HG02571 (cell line): ENCODE measurements at regions not wholly inside any gene's neighbourhood (a gene's known extent, or its start where the extent isn't known, plus 50 kb on each side); places are given as distances from the start of the nearest gene placed in this dataset.
A peak's percentile ranks its signal among the peaks of the same experiment; 100 is the strongest.

Experiments
- ATAC-seq: cut with Tn5 transposase; IDR thresholded peaks from one replicate; pipeline ENCODE4 v1.9.1; 2021; ENCODE audit warnings: mild to moderate bottlenecking, moderate library complexity; ENCODE audit not compliant: unreplicated experiment

DNA sequence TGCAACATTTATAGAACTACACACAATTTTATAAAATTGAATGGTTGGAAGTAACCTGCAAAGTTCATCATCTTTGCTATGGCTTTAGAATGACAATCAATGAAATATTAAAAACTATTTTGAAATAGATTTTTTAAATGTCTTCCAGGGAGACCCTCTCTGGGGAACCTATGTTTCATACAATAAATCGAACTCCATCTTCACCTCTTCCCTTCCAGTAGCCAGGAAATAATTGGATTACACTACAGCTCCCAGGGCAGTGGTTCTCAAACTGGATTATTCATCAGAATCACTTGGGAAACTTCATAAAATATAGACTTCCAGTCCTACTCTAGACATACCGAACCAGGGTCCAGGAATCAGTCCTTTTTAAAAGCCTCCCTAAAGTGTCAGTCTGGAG is 328.4 kb downstream of the DUSP6 start:
- no peak for ATAC-seq

GRCh38 chr12:89020689-89021088 is 331.6 kb downstream of the DUSP6 start:
- ATAC-seq, result no peak

GRCh38 chr12:89020121-89020480 is 332.2 kb downstream of the DUSP6 start:
- ATAC-seq, result no peak

DNA sequence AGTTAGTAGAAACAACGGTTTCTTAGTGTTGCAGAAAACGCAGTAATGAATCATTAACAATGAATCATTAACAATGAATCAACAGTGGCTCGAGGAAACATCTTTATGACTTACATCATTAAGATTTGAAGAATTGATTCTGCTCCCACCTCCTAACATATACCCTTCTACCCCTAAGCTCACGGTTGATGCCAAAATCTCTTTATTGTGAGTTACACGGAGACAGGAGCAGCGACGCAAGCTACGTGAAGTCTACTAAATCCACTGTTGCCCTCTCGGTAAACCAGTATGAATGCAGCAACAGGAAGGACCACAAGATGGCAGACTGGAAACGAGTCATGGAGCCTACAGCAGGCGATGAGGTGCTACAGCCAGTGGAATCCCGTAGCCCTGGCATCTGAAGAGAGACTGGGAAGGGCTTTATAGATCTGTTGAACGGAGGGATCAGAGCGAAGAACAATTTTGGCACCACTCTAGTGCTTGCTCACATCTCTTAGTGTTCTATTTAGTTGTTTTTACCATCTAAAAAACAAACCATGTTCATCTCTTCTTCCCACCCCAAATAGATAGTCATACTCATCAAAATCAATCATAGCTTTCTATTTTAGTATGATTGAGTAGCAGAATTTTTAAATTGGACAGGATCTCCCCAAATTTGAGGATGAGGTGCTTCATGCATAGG is 332.7 kb downstream of the DUSP6 start:
- ATAC-seq, result peak; percentile 98

- ATAC-seq, result no peak
Observed at GRCh38 chr12:89016970-89017778, 335.1 kb downstream of the DUSP6 start.

GRCh38 chr12:89015419-89015818 is 336.9 kb downstream of the DUSP6 start:
- no peak for ATAC-seq

GRCh38 chr12:88998421-88998820 is 353.9 kb downstream of the DUSP6 start:
- no peak for ATAC-seq

- no peak for ATAC-seq
Observed at GRCh38 chr12:88996200-88996788, 356.0 kb downstream of the DUSP6 start.

- no peak for ATAC-seq
Observed at GRCh38 chr12:88994971-88995370, 357.3 kb downstream of the DUSP6 start.

DNA sequence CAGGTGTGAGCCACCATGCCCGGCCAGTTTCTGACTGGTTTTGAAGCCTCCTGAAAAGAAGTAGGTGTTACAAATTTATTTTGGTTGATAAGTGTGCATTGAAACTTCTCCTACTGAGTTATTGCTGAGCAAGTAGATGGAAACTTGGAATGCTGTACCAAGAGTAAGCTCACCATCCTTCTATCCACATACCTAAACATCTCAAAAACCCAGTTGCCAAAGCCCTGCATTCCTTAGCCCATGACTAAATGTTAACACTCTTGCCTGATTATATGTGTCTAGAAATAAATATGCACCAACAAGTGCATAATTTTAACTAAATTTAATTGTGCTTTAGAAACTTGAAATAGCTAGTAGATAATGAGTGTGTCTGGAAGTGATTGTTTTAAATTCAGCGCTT is 357.8 kb downstream of the DUSP6 start:
- no peak for ATAC-seq

DNA sequence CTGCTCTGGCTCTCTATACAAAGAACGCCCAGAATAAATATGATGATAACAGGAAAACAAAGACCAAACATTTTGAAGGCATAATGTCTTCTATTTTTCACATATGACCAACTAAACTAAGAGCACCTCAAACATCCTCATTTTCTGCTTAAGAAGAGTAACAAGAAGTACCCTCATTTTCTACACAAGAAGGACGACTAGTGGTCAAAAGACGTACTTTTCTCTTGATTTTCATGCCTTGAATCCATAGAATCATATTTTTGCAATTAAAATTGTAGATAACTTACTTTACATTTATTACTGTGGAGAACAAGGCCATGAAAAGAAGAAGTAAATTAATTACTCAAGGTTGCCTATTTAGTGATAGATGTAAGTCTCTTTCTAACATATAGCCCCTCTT is 358.6 kb downstream of the DUSP6 start:
- no peak for ATAC-seq

- no peak for ATAC-seq
Observed at GRCh38 chr12:88986056-88986455, 366.2 kb downstream of the DUSP6 start.

- no peak for ATAC-seq
Observed at GRCh38 chr12:88985631-88986030, 366.7 kb downstream of the DUSP6 start.

DNA sequence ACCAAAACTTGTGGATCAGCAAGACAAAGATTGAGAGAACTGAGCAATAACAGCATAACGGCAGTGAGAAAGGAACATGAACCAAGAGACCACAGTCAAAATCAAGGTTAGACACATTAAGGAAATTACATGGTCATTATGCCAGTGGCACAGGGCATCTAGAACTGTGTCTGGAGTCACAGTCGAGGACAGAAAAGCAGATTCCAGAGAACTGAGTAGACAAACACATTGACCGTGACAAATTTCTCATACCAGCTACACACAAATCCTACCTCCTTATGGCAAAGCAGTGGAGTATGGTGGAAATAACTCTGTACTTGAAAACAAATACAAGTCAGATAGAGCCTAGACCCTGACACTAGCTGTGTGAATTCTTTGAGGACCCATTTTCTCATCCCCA is 367.3 kb downstream of the DUSP6 start:
- no peak for ATAC-seq

DNA sequence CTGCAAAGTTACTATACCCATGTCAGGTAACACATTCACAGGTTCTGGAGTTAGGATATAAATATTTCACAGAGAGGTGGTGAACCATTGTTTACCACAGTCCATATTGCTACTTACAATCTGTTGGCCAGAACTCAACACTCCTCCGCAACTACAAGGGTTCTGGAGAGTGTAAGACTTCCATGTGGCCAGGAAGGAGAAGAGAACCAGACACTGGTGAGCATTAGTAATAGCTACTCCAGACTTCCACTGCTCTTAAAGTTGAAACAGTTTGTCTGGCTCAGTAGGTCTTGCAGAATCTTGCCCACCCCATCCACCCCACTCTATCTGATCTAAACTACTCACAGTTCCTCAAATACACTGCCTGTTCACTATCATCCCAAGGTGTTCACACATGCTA is 369.6 kb downstream of the DUSP6 start:
- ATAC-seq, result no peak

DNA sequence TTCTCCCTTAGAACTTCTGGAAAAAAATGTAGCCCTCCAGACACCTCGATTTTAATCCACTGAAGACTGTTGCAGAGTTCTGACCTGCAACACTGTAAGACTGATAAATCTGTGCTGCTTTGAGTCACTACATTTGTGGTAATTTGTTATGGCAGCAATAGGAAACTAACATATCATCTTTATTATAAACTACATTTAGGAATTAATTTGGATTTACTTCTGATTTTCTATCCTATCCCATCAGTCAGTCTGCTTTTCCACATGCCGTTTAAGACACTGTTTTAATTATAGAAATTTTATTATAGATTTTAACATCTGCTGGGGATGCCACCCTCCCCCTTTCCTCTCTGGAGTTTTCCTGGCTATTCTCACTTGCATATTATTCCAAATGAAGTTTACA is 375.2 kb downstream of the DUSP6 start:
- no peak for ATAC-seq

DNA sequence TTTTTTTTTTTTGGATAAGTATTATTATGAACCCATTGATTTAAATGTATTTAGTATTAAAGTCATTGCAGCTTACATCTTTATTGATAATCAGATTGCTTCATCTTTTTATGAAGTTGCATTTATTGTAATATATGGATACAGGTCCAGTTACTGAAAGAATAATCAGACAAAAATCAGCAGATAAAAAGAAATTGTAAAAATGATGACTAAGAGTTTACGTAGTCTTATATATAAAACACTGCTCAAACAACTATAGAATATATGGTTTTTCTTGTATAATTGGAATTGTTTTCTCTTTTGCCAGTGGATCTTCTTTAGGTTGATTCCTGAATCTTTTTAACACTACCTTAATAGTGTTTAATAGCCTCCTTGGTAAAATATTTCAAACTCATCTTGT is 378.3 kb downstream of the DUSP6 start:
- no peak for ATAC-seq

GRCh38 chr12:88970740-88971139 is 381.6 kb downstream of the DUSP6 start:
- no peak for ATAC-seq

DNA sequence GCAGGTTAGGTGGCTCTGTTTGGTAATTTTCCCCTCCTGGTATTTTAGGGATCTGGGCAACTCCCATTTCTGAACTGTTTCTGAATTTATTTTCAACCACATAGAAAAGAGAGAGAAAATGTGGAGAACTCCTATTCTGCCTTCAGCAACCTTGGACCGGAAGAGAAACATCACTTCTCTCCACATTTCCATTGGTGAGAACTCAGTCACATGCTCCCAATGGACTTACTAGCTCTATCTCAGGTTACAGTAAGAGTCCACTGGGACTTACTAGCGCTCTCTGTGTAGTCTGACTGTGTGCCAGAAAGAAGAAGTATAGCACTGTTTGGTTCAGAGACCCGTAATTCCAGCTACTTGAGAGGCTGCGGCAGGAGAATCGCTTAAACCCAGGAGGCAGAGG is 383.2 kb downstream of the DUSP6 start:
- ATAC-seq, result no peak

DNA sequence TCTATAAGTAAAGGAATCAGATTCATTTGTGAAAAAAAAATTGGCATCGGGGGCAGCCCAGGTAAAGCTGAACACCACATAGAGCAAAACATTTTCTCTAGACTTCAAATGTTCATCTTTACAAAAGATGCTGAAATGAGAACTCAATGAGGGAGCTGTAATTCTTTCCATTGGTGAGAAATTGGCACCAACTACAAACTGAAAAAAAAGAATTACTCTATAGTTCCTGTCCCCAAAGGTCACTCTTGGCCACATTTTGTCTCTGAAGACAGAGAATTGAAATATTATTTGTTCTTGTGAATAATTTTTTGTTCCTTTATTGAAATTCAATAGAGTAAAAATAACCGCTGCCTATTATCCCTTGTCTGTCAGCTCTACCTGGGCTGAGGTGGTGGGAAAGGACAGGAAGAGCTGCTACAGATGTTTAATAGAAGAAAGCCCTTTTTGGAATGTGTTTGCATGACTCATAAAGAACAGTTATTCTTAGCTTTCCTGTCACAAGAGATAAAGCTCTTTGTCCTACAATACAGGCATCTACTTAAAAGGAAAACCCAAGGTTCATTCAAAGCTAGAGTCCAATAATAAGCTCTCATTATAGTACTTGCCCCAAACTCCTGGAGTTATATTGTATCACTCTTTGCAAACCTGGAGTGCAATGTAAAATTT is 380.1 kb upstream of the KITLG start:
- no peak for ATAC-seq

DNA sequence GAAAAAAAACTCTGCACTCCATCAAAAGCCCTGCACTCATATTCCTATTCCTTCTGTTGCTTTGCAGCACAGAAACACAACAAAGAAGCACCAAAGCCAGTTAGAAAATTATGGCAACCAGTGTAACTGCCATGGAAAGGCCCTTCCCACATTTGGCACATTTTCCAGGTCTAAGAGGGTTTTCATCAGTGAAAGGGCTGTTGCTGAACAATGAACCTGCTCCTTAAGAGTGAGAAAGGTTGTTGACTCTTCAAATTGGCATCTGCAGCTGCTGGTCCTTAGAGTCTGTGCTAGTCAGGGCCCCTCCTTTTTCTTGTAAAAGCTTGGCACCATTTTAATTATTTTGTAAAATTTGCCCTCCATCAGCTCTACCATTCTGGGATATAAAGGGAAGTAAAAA is 378.7 kb upstream of the KITLG start:
- no peak for ATAC-seq

DNA sequence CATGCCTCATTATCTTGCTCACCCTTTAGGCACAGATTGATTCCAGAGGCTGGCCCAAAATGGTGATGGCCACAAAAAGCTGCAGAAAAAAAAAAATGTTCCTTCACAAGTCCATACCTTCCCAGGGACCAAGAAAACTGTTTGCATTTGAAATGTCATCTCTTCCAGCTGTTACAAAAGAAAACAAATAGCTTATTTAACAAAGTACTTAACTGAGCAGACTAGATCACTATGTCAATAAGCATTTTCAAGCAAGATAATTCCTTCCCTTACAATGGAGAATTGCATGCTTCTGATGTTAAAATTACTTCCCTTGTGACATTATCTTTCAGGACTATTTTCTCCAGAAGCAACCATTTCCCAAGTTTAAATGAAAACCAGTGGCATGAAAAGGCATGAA is 377.9 kb upstream of the KITLG start:
- no peak for ATAC-seq
